Chondrocyte (in vitro differentiated cells): ENCODE measurements at regions not wholly inside any gene's neighbourhood (a gene's known extent, or its start where the extent isn't known, plus 50 kb on each side); places are given as distances from the start of the nearest gene placed in this dataset.

Experiments
- DNase-seq: peaks from one replicate; pipeline ENCODE4 v3.0.0; 2021; ENCODE audit warnings: mixed read lengths, low spot score
- H3K27ac Mint-ChIP-seq: one replicate; pipeline ENCODE4 v1.8.0; 2021; ENCODE audit warnings: mild to moderate bottlenecking, moderate library complexity, mixed read lengths; ENCODE audit not compliant: unreplicated experiment
- H3K27me3 Mint-ChIP-seq: 2 replicates; pipeline ENCODE4 v1.8.0; 2021; ENCODE audit warnings: low read depth, mixed read lengths
- H3K36me3 Mint-ChIP-seq: 2 replicates; pipeline ENCODE4 v1.8.0; 2021; ENCODE audit warnings: low read depth, mixed read lengths
- H3K4me1 Mint-ChIP-seq: 2 replicates; pipeline ENCODE4 v1.8.0; 2021; ENCODE audit warnings: low read depth, mild to moderate bottlenecking, mixed read lengths
- H3K4me3 Mint-ChIP-seq: one replicate; pipeline ENCODE4 v1.8.0; 2021; ENCODE audit warnings: mild to moderate bottlenecking, moderate library complexity, mixed read lengths; ENCODE audit not compliant: unreplicated experiment
- H3K9me3 Mint-ChIP-seq: 2 replicates; pipeline ENCODE4 v1.8.0; 2021; ENCODE audit warnings: low read depth, mixed read lengths
- TF ChIP-seq, protein P1 (sequence below): fragments of 200-600 bp; sonication (generic); IDR thresholded peaks from 2 replicates; pipeline ENCODE4 v1.5.0; 2021; ENCODE audit warnings: antibody characterized with exemption, mild to moderate bottlenecking, moderate library complexity

DNA sequence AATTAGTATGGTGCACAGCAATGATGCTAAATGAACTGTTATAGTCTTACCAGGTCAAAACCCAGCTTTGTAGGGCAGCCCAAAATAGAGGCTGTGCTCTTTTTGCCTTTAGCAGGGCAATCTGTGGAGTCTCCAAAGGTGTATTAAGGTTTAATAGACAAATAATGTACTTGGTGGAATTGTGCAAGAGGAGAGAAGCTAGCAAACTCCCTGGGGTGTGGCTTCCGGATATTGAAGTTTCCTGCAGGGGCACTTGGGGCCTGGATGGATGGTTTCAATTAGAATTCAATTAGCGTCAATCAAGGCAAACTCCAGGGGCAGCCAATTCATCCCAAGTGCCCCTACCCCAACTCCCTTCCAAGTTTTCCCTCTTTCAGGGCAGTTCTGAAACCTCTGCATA lies 285.8 kb downstream of the UTP18 start:
- Mint-ChIP-seq H3K27ac (no peak overlapping the region), H3K9me3 (no peaks in the 10 kb centered on the region), H3K27me3 (no peaks in the 10 kb centered on the region), H3K4me1 (no peaks in the 10 kb centered on the region), H3K36me3 (no peaks in the 10 kb centered on the region), H3K4me3 (no peak overlapping the region)
- TF ChIP-seq, protein P1, sequence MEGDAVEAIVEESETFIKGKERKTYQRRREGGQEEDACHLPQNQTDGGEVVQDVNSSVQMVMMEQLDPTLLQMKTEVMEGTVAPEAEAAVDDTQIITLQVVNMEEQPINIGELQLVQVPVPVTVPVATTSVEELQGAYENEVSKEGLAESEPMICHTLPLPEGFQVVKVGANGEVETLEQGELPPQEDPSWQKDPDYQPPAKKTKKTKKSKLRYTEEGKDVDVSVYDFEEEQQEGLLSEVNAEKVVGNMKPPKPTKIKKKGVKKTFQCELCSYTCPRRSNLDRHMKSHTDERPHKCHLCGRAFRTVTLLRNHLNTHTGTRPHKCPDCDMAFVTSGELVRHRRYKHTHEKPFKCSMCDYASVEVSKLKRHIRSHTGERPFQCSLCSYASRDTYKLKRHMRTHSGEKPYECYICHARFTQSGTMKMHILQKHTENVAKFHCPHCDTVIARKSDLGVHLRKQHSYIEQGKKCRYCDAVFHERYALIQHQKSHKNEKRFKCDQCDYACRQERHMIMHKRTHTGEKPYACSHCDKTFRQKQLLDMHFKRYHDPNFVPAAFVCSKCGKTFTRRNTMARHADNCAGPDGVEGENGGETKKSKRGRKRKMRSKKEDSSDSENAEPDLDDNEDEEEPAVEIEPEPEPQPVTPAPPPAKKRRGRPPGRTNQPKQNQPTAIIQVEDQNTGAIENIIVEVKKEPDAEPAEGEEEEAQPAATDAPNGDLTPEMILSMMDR = no peak
- no peak for DNase-seq

DNA sequence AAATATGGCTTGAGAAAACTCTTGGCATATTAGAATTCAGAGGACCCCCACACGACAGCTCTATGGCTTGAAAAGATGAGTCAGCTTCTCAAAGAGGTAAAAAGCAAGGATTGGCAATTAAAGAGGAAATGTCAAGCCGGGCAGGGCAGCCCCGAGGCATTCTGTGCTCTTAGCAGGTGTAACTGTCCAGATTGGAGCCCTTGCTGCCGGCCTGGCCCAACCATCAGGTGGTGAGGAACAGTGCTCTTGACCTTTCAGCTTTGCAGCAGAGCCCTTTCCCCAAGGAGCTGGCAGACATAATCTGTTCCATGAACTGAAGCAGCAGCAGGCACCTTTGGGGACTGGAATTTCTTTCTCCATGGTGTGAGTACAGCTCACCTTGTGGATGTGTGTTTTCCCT lies 287.8 kb downstream of the UTP18 start:
- Mint-ChIP-seq H3K4me3 (no peak overlapping the region), H3K27me3 (peaks cover 1% of the 10 kb centered on the region)

DNA sequence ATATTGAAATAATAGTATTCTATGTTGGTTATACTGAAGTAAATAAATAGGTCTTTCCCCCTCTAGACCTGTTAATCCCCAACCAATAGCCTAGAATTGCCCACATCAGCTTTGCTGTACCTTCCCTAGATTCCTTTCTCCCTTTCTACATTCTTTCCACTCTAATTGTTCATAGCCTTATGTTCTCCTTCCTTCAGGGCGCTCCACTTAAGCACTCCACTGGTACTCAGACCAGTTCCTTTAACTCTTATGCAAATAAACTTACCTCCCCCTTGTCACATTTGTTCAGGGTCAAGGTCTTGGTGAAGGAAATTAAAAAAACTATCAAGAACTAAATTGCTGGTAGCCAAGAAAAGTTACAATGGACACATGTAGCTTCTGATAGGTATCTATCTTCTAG lies 294.8 kb downstream of the UTP18 start:
- H3K4me1 Mint-ChIP-seq = no peaks in the 10 kb centered on the region
- H3K9me3 Mint-ChIP-seq = no peaks in the 10 kb centered on the region
- TF ChIP-seq, protein P1 = no peak
- H3K27me3 Mint-ChIP-seq = peaks cover 3% of the 10 kb centered on the region
- H3K27ac Mint-ChIP-seq = no peak overlapping the region
- no peaks in the 10 kb centered on the region for H3K36me3 Mint-ChIP-seq
- DNase-seq = no peak
- H3K4me3 Mint-ChIP-seq = no peak overlapping the region

More for the DNA sequence above, 287.8 kb downstream of the UTP18 start:
- H3K9me3 Mint-ChIP-seq = no peaks in the 10 kb centered on the region
- H3K27ac Mint-ChIP-seq = no peak overlapping the region
- no peaks in the 10 kb centered on the region for H3K4me1 Mint-ChIP-seq
- TF ChIP-seq, protein P1 = no peak
- H3K36me3 Mint-ChIP-seq = no peaks in the 10 kb centered on the region
- DNase-seq = no peak

DNA sequence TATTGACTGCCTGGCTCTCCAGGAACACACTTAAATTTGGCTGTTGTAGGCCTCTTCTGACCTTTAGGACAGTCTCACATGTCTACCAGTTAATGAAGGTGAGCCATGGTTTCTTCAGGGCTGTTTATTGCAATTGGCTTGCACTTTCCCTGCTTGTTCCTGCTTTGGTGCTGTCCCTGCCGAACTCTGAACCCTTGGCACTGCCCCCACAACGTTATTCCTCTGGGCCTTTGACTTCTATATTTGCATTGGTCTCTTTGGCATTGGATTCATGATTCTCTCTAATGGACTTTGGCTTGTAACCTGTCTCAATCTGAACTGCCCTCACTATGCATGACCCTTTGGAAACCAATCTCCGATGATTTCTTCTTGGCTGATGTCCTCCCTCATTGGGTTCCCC lies 299.4 kb downstream of the UTP18 start:
- H3K27me3 Mint-ChIP-seq = peaks cover 5% of the 10 kb centered on the region
- TF ChIP-seq, protein P1 = no peak
- H3K36me3 Mint-ChIP-seq = no peaks in the 10 kb centered on the region
- H3K27ac Mint-ChIP-seq = no peak overlapping the region
- H3K4me3 Mint-ChIP-seq = no peak overlapping the region
- H3K9me3 Mint-ChIP-seq = no peaks in the 10 kb centered on the region
- H3K4me1 Mint-ChIP-seq = no peaks in the 10 kb centered on the region
- no peak for DNase-seq

DNA sequence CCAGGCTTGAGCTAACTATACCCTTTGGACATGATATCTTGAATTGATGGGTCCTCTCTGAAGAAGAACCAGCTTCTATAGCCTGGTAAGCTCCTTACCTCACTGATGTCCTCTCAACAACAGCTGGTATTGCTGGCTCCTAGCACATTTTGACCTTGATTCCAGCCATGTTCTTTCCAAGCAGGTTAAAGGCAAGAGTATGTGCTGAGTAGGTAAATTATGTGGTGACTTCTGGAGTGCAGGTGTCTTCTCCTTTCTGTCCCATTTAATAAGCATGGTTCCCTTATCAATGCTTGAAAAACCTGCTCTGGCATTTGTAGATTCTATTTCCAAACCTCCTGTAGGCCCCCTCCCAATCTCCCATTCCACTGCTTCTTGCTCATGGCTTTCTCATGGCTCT lies 300.1 kb downstream of the UTP18 start:
- Mint-ChIP-seq H3K36me3 (no peaks in the 10 kb centered on the region), H3K4me3 (no peak overlapping the region), H3K27ac (no peak overlapping the region), H3K27me3 (peaks cover 5% of the 10 kb centered on the region), H3K9me3 (no peaks in the 10 kb centered on the region), H3K4me1 (no peaks in the 10 kb centered on the region)
- DNase-seq = no peak
- TF ChIP-seq, protein P1 = no peak
